Thoracic aorta (tissue), 2 donors: ENCODE measurements at regions not wholly inside any gene's neighbourhood (a gene's known extent, or its start where the extent isn't known, plus 50 kb on each side); places are given as distances from the start of the nearest gene placed in this dataset.
"Not testable (repeated sequence)": the region's sequence is repeated elsewhere in the genome, so short reads cannot be mapped to it uniquely, and the experiment has no call there.

ENCODE experiments used
- ATAC-seq: fragments of 150-250 bp; one replicate; pipeline ENCODE4 v1.8.0; 2017; ENCODE audit warnings: low read depth; ENCODE audit not compliant: insufficient number of reproducible peaks, low FRiP score
- DNase-seq: peaks from one replicate; pipeline ENCODE4 v3.0.0-alpha.2; 2020; ENCODE audit warnings: low spot score
- H3K27ac ChIP-seq, 2 donors: fragments of 200-600 bp; sonication (generic); 1 replicate in 1 of 2; 2 replicates in 1 of 2; pipeline ENCODE4 v1.5.1; 2016; ENCODE audit warnings: mild to moderate bottlenecking in 2 of 2, moderate library complexity in 2 of 2
- H3K27me3 ChIP-seq: fragments of 200-600 bp; sonication (generic); replicated peaks from 2 replicates; pipeline ENCODE4 v1.6.0; 2016; ENCODE audit warnings: mild to moderate bottlenecking; ENCODE audit not compliant: insufficient read depth
- H3K36me3 ChIP-seq: fragments of 200-600 bp; sonication (generic); one replicate; pipeline ENCODE4 v1.5.1; 2016
- H3K4me1 ChIP-seq, 2 donors: fragments of 200-600 bp; sonication (generic); 1 replicate in 1 of 2; 2 replicates in 1 of 2; pipeline versions ENCODE4 v1.5.1 to v1.6.0; 2016; ENCODE audit warnings: low read depth in 2 of 2, mild to moderate bottlenecking in 1 of 2; ENCODE audit not compliant: control insufficient read depth in 1 of 2
- H3K4me3 ChIP-seq: fragments of 200-600 bp; sonication (generic); 2 replicates; pipeline ENCODE4 v1.5.1; 2016; ENCODE audit warnings: mild to moderate bottlenecking
- H3K9me3 ChIP-seq: fragments of 200-600 bp; sonication (generic); 2 replicates; pipeline ENCODE4 v1.5.1; 2016
- CTCF ChIP-seq: fragments of 200-600 bp; sonication (generic); IDR thresholded peaks from one replicate; pipeline ENCODE4 v1.5.1; 2019; ENCODE audit warnings: antibody characterized with exemption

GRCh38 chr6:15885624-15886023, 222.8 kb upstream of the DTNBP1 start:
- TF ChIP-seq CTCF = no peak
- no peaks in the 10 kb centered on the region for H3K27me3 ChIP-seq
- no peak overlapping the region for H3K27ac ChIP-seq
- DNase-seq (no peak), ATAC-seq (no peak)
- H3K9me3 ChIP-seq = no peaks in the 10 kb centered on the region
- no peaks in the 10 kb centered on the region for H3K36me3 ChIP-seq
- H3K4me3 ChIP-seq = no peak overlapping the region
- H3K4me1 ChIP-seq = no peaks in the 10 kb centered on the region

- H3K27ac ChIP-seq, H3K4me1 ChIP-seq, DNase-seq, H3K36me3 ChIP-seq, H3K4me3 ChIP-seq, ATAC-seq, H3K9me3 ChIP-seq, H3K27me3 ChIP-seq: not testable (repeated sequence)
Measured at GRCh38 chr6:15883593-15883992, 220.8 kb upstream of the DTNBP1 start.

GRCh38 chr6:15882915-15883314, 220.1 kb upstream of the DTNBP1 start:
- ATAC-seq = no peak
- no peak for TF ChIP-seq CTCF
- H3K27ac ChIP-seq = no peak overlapping the region

GRCh38 chr6:15882345-15882744, 219.5 kb upstream of the DTNBP1 start:
- Histone ChIP-seq H3K9me3 (no peaks in the 10 kb centered on the region), H3K27me3 (no peaks in the 10 kb centered on the region), H3K4me1 (no peaks in the 10 kb centered on the region), H3K27ac (no peak overlapping the region), H3K36me3 (no peaks in the 10 kb centered on the region), H3K4me3 (no peak overlapping the region)
- no peak for ATAC-seq
- no peak for TF ChIP-seq CTCF
- DNase-seq = no peak

More at GRCh38 chr6:15882915-15883314, 220.1 kb upstream of the DTNBP1 start:
- Histone ChIP-seq H3K27me3 (no peaks in the 10 kb centered on the region), H3K4me3 (no peak overlapping the region), H3K9me3 (no peaks in the 10 kb centered on the region), H3K36me3 (no peaks in the 10 kb centered on the region), H3K4me1 (no peaks in the 10 kb centered on the region)
- DNase-seq = no peak

GRCh38 chr6:15881150-15881549, 218.3 kb upstream of the DTNBP1 start:
- Histone ChIP-seq H3K27me3 (no peaks in the 10 kb centered on the region), H3K4me1 (no peaks in the 10 kb centered on the region), H3K36me3 (no peaks in the 10 kb centered on the region), H3K4me3 (no peak overlapping the region), H3K27ac (no peak overlapping the region), H3K9me3 (no peaks in the 10 kb centered on the region)
- DNase-seq = no peak
- no peak for TF ChIP-seq CTCF
- no peak for ATAC-seq

GRCh38 chr6:15880262-15880973, 217.6 kb upstream of the DTNBP1 start:
- H3K4me1 ChIP-seq = no peaks in the 10 kb centered on the region
- TF ChIP-seq CTCF = no peak
- no peak overlapping the region for H3K4me3 ChIP-seq
- no peaks in the 10 kb centered on the region for H3K9me3 ChIP-seq
- DNase-seq (no peak), ATAC-seq (no peak)
- H3K27ac ChIP-seq = no peak overlapping the region
- H3K36me3 ChIP-seq = no peaks in the 10 kb centered on the region
- no peaks in the 10 kb centered on the region for H3K27me3 ChIP-seq
